ENCODE measurements at regions not wholly inside any gene's neighbourhood (a gene's known extent, or its start where the extent isn't known, plus 50 kb on each side); places are given as distances from the start of the nearest gene placed in this dataset.
"Not testable (repeated sequence)": the region's sequence is repeated elsewhere in the genome, so short reads cannot be mapped to it uniquely, and the experiment has no call there.

- no peak overlapping the region for H3K27ac ChIP-seq (ENCODE audit: low read depth, low read length)
- no peaks in the 10 kb centered on the region for H3K36me3 ChIP-seq (ENCODE audit: control insufficient read depth in 3 of 3, insufficient read depth in 3 of 3, low read length in 3 of 3)
- no peak overlapping the region for H3K9ac ChIP-seq (ENCODE audit: low read depth in 1 of 3, low read length in 3 of 3)
- H3K27me3 ChIP-seq (ENCODE audit: control insufficient read depth in 3 of 3, insufficient read depth in 3 of 3, low read length in 3 of 3) = no peaks in the 10 kb centered on the region
- H3K9me3 ChIP-seq (ENCODE audit: control insufficient read depth in 3 of 3, low read length in 3 of 3) = peaks cover 0 to 4% (median 0%) of the 10 kb centered on the region in 3 donors
- no peaks in the 10 kb centered on the region for H3K4me1 ChIP-seq (ENCODE audit: control insufficient read depth in 3 of 3, insufficient read depth in 3 of 3, low read length in 3 of 3)
- H3K4me3 ChIP-seq (ENCODE audit: low read length in 3 of 3) = no peak overlapping the region
Measured at GRCh38 chr5:172521338-172521932, 67.1 kb upstream of the SH3PXD2B start.

GRCh38 chr5:172511952-172512351 lies 57.6 kb upstream of the SH3PXD2B start:
- Histone ChIP-seq H3K27ac (ENCODE audit: low read depth, low read length) (no peak overlapping the region), H3K9ac (ENCODE audit: low read depth in 1 of 3, low read length in 3 of 3) (no peak overlapping the region), H3K4me3 (ENCODE audit: low read length in 3 of 3) (no peak overlapping the region), H3K9me3 (ENCODE audit: control insufficient read depth in 3 of 3, low read length in 3 of 3) (peaks cover 0 to 5% (median 3%) of the 10 kb centered on the region in 3 donors), H3K27me3 (ENCODE audit: control insufficient read depth in 3 of 3, insufficient read depth in 3 of 3, low read length in 3 of 3) (no peaks in the 10 kb centered on the region), H3K4me1 (ENCODE audit: control insufficient read depth in 3 of 3, insufficient read depth in 3 of 3, low read length in 3 of 3) (peaks cover 0 to 14% (median 9%) of the 10 kb centered on the region in 3 donors), H3K36me3 (ENCODE audit: control insufficient read depth in 3 of 3, insufficient read depth in 3 of 3, low read length in 3 of 3) (no peaks in the 10 kb centered on the region)

- Histone ChIP-seq H3K27ac (ENCODE audit: low read depth, low read length) (peak overlapping the region; percentile 81), H3K9ac (ENCODE audit: low read depth in 1 of 3, low read length in 3 of 3) (no peak overlapping the region), H3K4me1 (ENCODE audit: control insufficient read depth in 3 of 3, insufficient read depth in 3 of 3, low read length in 3 of 3) (peaks cover 3 to 19% (median 18%) of the 10 kb centered on the region in 3 donors), H3K36me3 (ENCODE audit: control insufficient read depth in 3 of 3, insufficient read depth in 3 of 3, low read length in 3 of 3) (no peaks in the 10 kb centered on the region), H3K9me3 (ENCODE audit: control insufficient read depth in 3 of 3, low read length in 3 of 3) (peaks cover 0 to 5% (median 3%) of the 10 kb centered on the region in 3 donors), H3K27me3 (ENCODE audit: control insufficient read depth in 3 of 3, insufficient read depth in 3 of 3, low read length in 3 of 3) (peaks cover 0 to 6% (median under 1%) of the 10 kb centered on the region in 3 donors), H3K4me3 (ENCODE audit: low read length in 3 of 3) (no peak overlapping the region)
Measured at GRCh38 chr5:172509405-172509781, 55.1 kb upstream of the SH3PXD2B start.

- H3K27me3 ChIP-seq (ENCODE audit: control insufficient read depth in 3 of 3, insufficient read depth in 3 of 3, low read length in 3 of 3) = peaks cover 0 to 10% (median 5%) of the 10 kb centered on the region in 3 donors
- no peak overlapping the region for H3K9ac ChIP-seq (ENCODE audit: low read depth in 1 of 3, low read length in 3 of 3)
- no peaks in the 10 kb centered on the region for H3K36me3 ChIP-seq (ENCODE audit: control insufficient read depth in 3 of 3, insufficient read depth in 3 of 3, low read length in 3 of 3)
- H3K27ac ChIP-seq (ENCODE audit: low read depth, low read length) = peak overlapping the region; percentile 81
- H3K4me1 ChIP-seq (ENCODE audit: control insufficient read depth in 3 of 3, insufficient read depth in 3 of 3, low read length in 3 of 3) = peaks cover 9 to 26% (median 24%) of the 10 kb centered on the region in 3 donors
- peaks cover 0 to 5% (median 3%) of the 10 kb centered on the region in 3 donors for H3K9me3 ChIP-seq (ENCODE audit: control insufficient read depth in 3 of 3, low read length in 3 of 3)
- H3K4me3 ChIP-seq (ENCODE audit: low read length in 3 of 3) = no peak overlapping the region
Measured at GRCh38 chr5:172508471-172509404, 54.4 kb upstream of the SH3PXD2B start.

DNA sequence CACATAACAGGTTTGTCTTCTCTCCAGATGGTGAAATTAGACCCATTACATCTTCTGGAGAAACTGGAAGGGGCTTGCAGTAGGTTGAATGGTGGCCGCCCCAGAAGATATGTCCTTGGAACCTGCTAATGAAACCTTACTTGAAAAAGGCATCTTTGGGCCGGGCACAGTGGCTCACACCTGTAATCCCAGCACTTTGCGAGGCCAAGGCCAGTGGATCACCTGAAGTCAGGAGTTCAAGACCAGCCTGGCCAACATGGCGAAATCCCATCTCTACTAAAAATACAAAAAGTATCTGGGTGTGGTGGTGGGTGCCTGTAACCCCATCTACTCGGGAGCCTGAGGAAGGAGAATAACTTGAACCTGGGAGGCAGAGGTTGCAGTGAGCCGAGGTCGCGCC lies 53.2 kb upstream of the SH3PXD2B start:
- H3K4me3 ChIP-seq (ENCODE audit: low read length in 3 of 3); H3K27ac ChIP-seq (ENCODE audit: low read depth, low read length); H3K9ac ChIP-seq (ENCODE audit: low read depth in 1 of 3, low read length in 3 of 3); H3K36me3 ChIP-seq (ENCODE audit: control insufficient read depth in 3 of 3, insufficient read depth in 3 of 3, low read length in 3 of 3); H3K9me3 ChIP-seq (ENCODE audit: control insufficient read depth in 3 of 3, low read length in 3 of 3): not testable (repeated sequence)
- Histone ChIP-seq H3K4me1 (ENCODE audit: control insufficient read depth in 3 of 3, insufficient read depth in 3 of 3, low read length in 3 of 3) (peaks cover 9 to 27% (median 25%) of the 10 kb centered on the region in 3 donors), H3K27me3 (ENCODE audit: control insufficient read depth in 3 of 3, insufficient read depth in 3 of 3, low read length in 3 of 3) (peaks cover 0 to 10% (median 5%) of the 10 kb centered on the region in 3 donors)

GRCh38 chr5:172506921-172507320 lies 52.6 kb upstream of the SH3PXD2B start:
- Histone ChIP-seq H3K4me1 (ENCODE audit: control insufficient read depth in 3 of 3, insufficient read depth in 3 of 3, low read length in 3 of 3) (peaks cover 9 to 27% (median 25%) of the 10 kb centered on the region in 3 donors), H3K27ac (ENCODE audit: low read depth, low read length) (no peak overlapping the region), H3K27me3 (ENCODE audit: control insufficient read depth in 3 of 3, insufficient read depth in 3 of 3, low read length in 3 of 3) (peaks cover 0 to 10% (median 5%) of the 10 kb centered on the region in 3 donors)

DNA sequence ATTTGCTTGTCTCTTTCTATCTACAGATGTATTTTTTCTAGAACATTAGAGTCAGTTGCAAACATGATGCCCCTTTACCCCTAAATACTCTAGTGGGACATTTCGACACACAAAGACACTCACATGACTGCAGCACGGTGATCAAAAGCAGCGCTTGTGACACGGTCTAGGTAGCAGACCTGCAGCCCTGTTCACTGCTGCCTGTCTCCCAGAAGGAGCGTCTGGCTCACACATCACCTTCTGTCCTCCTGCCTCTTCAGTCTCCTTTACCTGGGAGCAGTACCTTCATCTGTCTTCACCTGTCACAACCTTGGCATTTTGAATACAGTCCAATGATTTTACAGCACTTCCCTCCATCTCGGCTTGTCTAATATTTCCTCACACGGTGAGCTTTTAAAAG lies 51.9 kb upstream of the SH3PXD2B start:
- Histone ChIP-seq H3K4me1 (ENCODE audit: control insufficient read depth in 3 of 3, insufficient read depth in 3 of 3, low read length in 3 of 3) (peaks cover 9 to 27% (median 25%) of the 10 kb centered on the region in 3 donors), H3K36me3 (ENCODE audit: control insufficient read depth in 3 of 3, insufficient read depth in 3 of 3, low read length in 3 of 3) (no peaks in the 10 kb centered on the region), H3K27ac (ENCODE audit: low read depth, low read length) (no peak overlapping the region), H3K9me3 (ENCODE audit: control insufficient read depth in 3 of 3, low read length in 3 of 3) (no peaks in the 10 kb centered on the region), H3K9ac (ENCODE audit: low read depth in 1 of 3, low read length in 3 of 3) (no peak overlapping the region), H3K4me3 (ENCODE audit: low read length in 3 of 3) (no peak overlapping the region), H3K27me3 (ENCODE audit: control insufficient read depth in 3 of 3, insufficient read depth in 3 of 3, low read length in 3 of 3) (peaks cover 0 to 10% (median 5%) of the 10 kb centered on the region in 3 donors)

More at GRCh38 chr5:172506921-172507320, 52.6 kb upstream of the SH3PXD2B start:
- H3K4me3 ChIP-seq (ENCODE audit: low read length in 3 of 3) = no peak overlapping the region
- H3K9me3 ChIP-seq (ENCODE audit: control insufficient read depth in 3 of 3, low read length in 3 of 3) = peaks cover 0 to 5% (median 0%) of the 10 kb centered on the region in 3 donors
- no peak overlapping the region for H3K9ac ChIP-seq (ENCODE audit: low read depth in 1 of 3, low read length in 3 of 3)
- H3K36me3 ChIP-seq (ENCODE audit: control insufficient read depth in 3 of 3, insufficient read depth in 3 of 3, low read length in 3 of 3) = no peaks in the 10 kb centered on the region

- no peak overlapping the region for H3K27ac ChIP-seq (ENCODE audit: low read depth, low read length)
- H3K4me1 ChIP-seq (ENCODE audit: control insufficient read depth in 3 of 3, insufficient read depth in 3 of 3, low read length in 3 of 3) = peaks cover 9 to 27% (median 25%) of the 10 kb centered on the region in 3 donors
- peaks cover 0 to 10% (median 5%) of the 10 kb centered on the region in 3 donors for H3K27me3 ChIP-seq (ENCODE audit: control insufficient read depth in 3 of 3, insufficient read depth in 3 of 3, low read length in 3 of 3)
- H3K4me3 ChIP-seq (ENCODE audit: low read length in 3 of 3) = no peak overlapping the region
- H3K36me3 ChIP-seq (ENCODE audit: control insufficient read depth in 3 of 3, insufficient read depth in 3 of 3, low read length in 3 of 3) = no peaks in the 10 kb centered on the region
- H3K9me3 ChIP-seq (ENCODE audit: control insufficient read depth in 3 of 3, low read length in 3 of 3) = no peaks in the 10 kb centered on the region
- H3K9ac ChIP-seq (ENCODE audit: low read depth in 1 of 3, low read length in 3 of 3) = no peak overlapping the region
Measured at GRCh38 chr5:172505845-172506244, 51.5 kb upstream of the SH3PXD2B start.

- Histone ChIP-seq H3K9me3 (ENCODE audit: control insufficient read depth in 3 of 3, low read length in 3 of 3) (no peaks in the 10 kb centered on the region), H3K4me3 (ENCODE audit: low read length in 3 of 3) (no peak overlapping the region), H3K27me3 (ENCODE audit: control insufficient read depth in 3 of 3, insufficient read depth in 3 of 3, low read length in 3 of 3) (peaks cover 0 to 10% (median 5%) of the 10 kb centered on the region in 3 donors), H3K9ac (ENCODE audit: low read depth in 1 of 3, low read length in 3 of 3) (no peak overlapping the region), H3K27ac (ENCODE audit: low read depth, low read length) (peak overlapping the region; percentile 76), H3K36me3 (ENCODE audit: control insufficient read depth in 3 of 3, insufficient read depth in 3 of 3, low read length in 3 of 3) (no peaks in the 10 kb centered on the region), H3K4me1 (ENCODE audit: control insufficient read depth in 3 of 3, insufficient read depth in 3 of 3, low read length in 3 of 3) (peaks cover 9 to 27% (median 25%) of the 10 kb centered on the region in 3 donors)
Measured at GRCh38 chr5:172505403-172505759, 51.1 kb upstream of the SH3PXD2B start.

Data from skeletal muscle tissue (tissue), 3 donors.